ENCODE measurements at regions not wholly inside any gene's neighbourhood (a gene's known extent, or its start where the extent isn't known, plus 50 kb on each side); places are given as distances from the start of the nearest gene placed in this dataset.
A peak's percentile ranks its signal among the peaks of the same experiment; 100 is the strongest.
"Not testable (repeated sequence)": the region's sequence is repeated elsewhere in the genome, so short reads cannot be mapped to it uniquely, and the experiment has no call there.

DNA sequence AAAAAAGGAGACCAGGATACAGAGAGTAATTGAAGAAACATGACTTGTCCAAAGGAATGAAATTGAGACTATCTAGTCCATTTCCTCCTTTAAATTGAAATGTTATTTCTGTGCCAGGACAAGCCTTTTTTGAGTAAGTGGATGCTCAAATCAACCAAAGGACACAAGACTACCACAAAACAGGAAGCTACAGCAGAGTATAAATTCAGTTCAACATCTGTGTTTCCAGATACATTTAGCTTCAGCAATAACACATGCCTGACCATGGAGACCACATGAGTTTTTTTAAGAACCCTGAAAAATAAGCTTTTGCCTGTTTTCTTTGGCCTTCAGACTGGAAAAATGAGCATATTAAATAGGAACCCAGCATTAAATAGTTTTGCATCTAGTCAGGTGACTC is 707.5 kb downstream of the ZWINT start:
- TF ChIP-seq POLR2A (IDR thresholded peaks at IDR 0.05; ENCODE audit: low read depth, low read length) = no peak
- DNase-seq (ENCODE audit: insufficient read length, low spot score) (no peak), FAIRE-seq (no peak)

DNA sequence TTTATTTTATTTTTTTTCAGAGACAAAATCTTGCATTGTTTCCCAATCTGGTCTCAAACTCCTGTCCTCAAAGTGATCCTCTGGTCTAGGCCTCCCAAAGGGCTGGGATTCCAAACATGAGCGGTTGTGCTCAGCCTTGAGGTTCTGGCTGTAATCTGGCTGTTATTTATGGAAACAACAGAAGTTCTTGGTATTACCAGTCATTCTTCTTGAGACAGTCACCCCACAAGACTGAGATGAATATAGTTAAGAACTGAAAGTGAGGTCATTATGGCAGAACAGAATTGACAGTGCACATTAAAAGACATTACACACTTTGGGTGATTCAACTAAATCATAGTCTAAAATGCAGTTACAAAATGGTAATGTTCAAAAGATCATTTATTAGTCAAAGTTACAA is 719.5 kb downstream of the ZWINT start:
- no peak for FAIRE-seq
- DNase-seq (ENCODE audit: insufficient read length, low spot score) = no peak
- no peak for TF ChIP-seq POLR2A (IDR thresholded peaks at IDR 0.05; ENCODE audit: low read depth, low read length)

DNA sequence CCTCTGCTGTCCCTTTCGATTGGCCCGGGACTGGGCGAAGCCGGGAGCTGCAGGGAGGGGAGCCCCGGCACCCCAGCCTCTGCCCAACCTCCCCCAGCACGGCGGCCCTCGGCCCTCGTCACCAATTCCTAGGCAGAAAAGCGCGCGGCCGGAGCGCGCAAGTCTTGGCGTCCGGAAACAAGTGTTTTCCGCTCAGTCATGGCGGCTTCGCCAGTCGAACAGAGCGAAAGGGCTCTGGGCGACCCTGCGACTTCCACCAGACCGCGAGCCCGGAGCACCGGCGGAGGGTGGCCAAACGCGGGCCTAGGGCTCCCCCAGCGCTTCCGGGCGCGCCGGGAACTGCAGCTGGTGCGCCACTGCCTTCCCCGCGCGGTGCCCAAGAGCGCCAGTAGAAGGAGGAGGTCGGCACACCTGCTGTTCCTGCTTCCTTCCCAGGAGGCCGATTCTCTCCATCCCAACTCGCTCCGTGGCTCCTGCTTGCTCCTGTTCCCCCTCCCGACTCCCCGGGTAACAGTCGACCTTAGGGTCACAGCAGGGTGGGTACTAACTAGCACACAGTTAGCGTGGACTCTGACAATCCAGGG is 729.9 kb downstream of the ZWINT start:
- TF ChIP-seq POLR2A (IDR thresholded peaks at IDR 0.05; ENCODE audit: low read depth, low read length) = no peak
- peak; percentile 63 for DNase-seq (ENCODE audit: insufficient read length, low spot score)
- no peak for FAIRE-seq

- TF ChIP-seq POLR2A (IDR thresholded peaks at IDR 0.05; ENCODE audit: low read depth, low read length) = no peak
- DNase-seq (ENCODE audit: insufficient read length, low spot score) (peak; percentile 27), FAIRE-seq (no peak)
Observed at GRCh38 chr10:55630491-55631056, 730.5 kb downstream of the ZWINT start.

- no peak for TF ChIP-seq POLR2A (IDR thresholded peaks at IDR 0.05; ENCODE audit: low read depth, low read length)
- FAIRE-seq = peak; percentile 36
- peak; percentile 19 for DNase-seq (ENCODE audit: insufficient read length, low spot score)
Observed at GRCh38 chr10:55629793-55630490, 731.1 kb downstream of the ZWINT start.

DNA sequence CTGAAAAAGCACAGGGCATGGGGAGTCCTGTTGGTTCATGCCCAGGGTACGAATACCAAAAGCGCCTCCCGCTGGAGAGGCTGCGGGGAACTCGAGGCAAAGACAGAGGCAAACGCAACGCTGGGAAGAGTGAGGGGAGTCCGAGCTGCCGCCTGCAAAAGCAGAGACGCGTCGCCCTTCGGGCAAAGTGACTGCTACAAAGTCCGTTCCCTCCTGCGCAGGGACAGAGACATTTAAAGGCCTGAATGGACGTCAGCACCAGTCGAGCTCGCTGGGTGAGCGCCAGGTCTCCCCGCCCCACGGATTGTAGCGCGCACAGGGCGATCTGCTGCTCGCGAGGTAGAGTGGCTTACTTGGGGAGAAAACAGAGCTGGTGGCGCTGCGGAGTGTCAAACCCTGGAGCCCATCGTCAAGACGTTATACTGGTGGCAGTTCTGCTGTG is 732.8 kb downstream of the ZWINT start:
- no peak for DNase-seq (ENCODE audit: insufficient read length, low spot score)
- no peak for TF ChIP-seq POLR2A (IDR thresholded peaks at IDR 0.05; ENCODE audit: low read depth, low read length)
- no peak for FAIRE-seq

GRCh38 chr10:55627501-55628051 is 733.5 kb downstream of the ZWINT start:
- TF ChIP-seq POLR2A (IDR thresholded peaks at IDR 0.05; ENCODE audit: low read depth, low read length) = no peak
- FAIRE-seq (no peak), DNase-seq (ENCODE audit: insufficient read length, low spot score) (no peak)

DNA sequence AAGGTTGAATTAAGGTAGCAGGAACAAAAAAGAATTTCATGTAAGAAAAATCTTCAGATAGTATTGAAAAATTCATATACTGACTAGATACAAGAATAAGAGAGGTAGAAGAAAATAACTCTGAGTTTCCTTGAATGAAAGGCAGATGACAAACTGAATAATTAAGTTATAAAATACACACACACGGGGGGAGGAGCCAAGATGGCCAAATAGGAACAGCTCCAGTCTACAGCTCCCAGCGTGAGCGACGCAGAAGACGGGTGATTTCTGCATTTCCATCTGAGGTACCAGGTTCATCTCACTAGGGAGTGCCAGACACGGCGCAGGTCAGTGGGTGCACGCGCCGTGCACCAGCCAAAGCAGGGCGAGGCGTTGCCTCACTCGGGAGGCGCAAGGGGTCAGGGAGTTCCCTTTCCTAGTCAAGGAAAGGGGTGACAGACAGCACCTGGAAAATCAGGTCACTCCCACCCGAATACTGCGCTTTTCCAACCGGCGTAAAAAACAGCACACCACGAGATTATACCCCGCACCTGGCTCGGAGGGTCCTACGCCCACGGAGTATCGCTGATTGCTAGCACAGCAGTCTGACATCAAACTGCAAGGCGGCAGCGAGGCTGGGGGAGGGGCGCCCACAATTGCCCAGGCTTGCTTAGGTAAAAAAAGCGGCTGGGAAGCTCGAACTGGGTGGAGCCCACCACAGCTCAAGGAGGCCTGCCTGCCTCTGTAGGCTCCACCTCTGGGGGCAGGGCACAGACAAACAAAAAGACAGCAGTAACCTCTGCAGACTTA is 759.2 kb downstream of the ZWINT start:
- not testable (repeated sequence) for FAIRE-seq; DNase-seq (ENCODE audit: insufficient read length, low spot score)

DNA sequence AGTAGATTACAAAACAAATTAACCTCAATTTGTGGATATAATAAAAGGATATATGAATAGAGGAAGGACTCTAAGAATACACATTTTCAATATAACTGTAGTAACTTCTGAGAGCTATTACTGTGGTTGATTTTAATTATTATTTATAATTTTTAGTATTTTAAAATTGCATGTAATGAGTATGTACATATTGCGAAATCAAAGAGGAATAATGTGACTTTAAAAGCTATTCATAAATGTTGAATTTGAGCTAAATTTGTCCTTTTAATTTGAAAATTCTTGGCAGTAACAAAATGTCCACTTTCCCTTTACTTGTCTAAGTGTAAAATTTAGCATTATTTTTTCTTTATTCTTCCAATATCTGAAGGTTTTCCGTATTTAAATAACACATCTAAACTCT is 750.6 kb upstream of the PCDH15 start:
- no peak for FAIRE-seq

GRCh38 chr10:55550236-55550635 is 749.2 kb upstream of the PCDH15 start:
- DNase-seq (ENCODE audit: insufficient read length, low spot score) (peak; percentile 9), FAIRE-seq (peak; percentile 85)
- no peak for TF ChIP-seq POLR2A (IDR thresholded peaks at IDR 0.05; ENCODE audit: low read depth, low read length)

More for the DNA sequence above, 750.6 kb upstream of the PCDH15 start:
- TF ChIP-seq POLR2A (IDR thresholded peaks at IDR 0.05; ENCODE audit: low read depth, low read length) = no peak
- no peak for DNase-seq (ENCODE audit: insufficient read length, low spot score)

DNA sequence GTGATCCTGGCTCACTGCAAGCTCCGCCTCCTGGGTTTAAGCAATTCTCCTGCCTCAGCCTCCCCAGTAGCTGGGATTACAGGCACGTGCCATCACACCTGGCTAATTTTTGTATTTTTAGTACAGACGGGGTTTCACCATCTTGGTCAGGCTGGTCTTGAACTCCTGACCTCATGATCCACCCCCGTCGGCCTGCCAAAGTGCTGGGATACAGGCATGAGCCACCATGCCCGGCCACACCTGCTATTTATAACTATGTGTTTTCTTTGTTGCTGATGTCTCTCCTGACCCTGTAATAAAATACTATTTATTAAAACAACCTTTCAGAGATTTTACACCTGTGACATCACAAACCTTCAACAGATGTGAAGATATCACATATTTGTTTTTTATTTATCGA is 736.5 kb upstream of the PCDH15 start:
- FAIRE-seq; DNase-seq (ENCODE audit: insufficient read length, low spot score): not testable (repeated sequence)

DNA sequence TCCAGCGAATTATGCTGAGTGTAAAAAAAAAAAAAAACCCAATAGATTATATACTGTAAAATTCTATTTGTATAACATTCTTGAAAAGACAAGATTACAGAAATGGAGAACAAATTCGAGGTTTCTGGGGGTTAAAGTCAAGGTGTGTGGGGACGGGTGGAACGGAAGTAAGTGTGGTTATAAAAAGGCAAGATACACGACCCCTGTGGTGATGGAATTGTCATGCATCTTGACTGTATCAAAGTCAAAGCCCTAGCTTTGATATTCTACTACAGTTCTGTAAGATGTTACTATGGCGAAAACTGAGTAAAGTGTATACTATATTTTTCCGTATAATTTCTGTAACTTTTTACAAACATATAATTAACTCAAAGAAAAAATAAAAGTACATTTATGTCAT is 718.2 kb upstream of the PCDH15 start:
- DNase-seq (ENCODE audit: insufficient read length, low spot score) (no peak), FAIRE-seq (no peak)
- TF ChIP-seq POLR2A (IDR thresholded peaks at IDR 0.05; ENCODE audit: low read depth, low read length) = no peak

- not testable (repeated sequence) for FAIRE-seq; DNase-seq (ENCODE audit: insufficient read length, low spot score)
Observed at GRCh38 chr10:55518416-55518815, 717.4 kb upstream of the PCDH15 start.

DNA sequence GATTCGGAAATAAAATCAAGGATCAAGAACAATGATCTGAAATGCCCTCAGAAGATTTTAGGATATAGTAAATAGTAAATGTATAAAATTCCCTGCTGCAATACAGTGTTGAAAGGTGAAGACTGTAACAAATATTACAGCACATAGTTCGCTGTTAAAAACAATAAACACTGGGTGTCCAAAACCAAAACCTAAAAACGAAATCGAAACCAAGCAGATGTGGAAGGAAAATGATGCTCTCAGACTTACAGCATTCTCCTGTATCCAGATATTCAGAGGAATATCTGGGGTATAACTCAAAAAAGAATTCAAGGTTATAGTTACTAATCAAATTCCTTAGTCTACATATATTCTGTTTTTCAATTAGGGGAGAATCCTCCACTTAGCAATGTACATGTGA is 708.1 kb upstream of the PCDH15 start:
- TF ChIP-seq POLR2A (IDR thresholded peaks at IDR 0.05; ENCODE audit: low read depth, low read length) = no peak
- DNase-seq (ENCODE audit: insufficient read length, low spot score) (no peak), FAIRE-seq (peak; percentile 87)

Measured in H54 (cell line).